ENCODE measurements at regions not wholly inside any gene's neighbourhood (a gene's known extent, or its start where the extent isn't known, plus 50 kb on each side); places are given as distances from the start of the nearest gene placed in this dataset.
"Not testable (repeated sequence)": the region's sequence is repeated elsewhere in the genome, so short reads cannot be mapped to it uniquely, and the experiment has no call there.

GRCh38 chr13:105838231-105838630, 697.2 kb downstream of the EFNB2 start:
- Histone ChIP-seq H3K9ac (no peak overlapping the region), H3K27me3 (ENCODE audit: insufficient read depth, low read depth) (no peaks in the 10 kb centered on the region), H3K4me2 (no peak overlapping the region), H4K20me1 (ENCODE audit: insufficient read depth) (no peaks in the 10 kb centered on the region), H3K36me3 (ENCODE audit: insufficient read depth) (no peaks in the 10 kb centered on the region), H2AFZ (ENCODE audit: low read depth) (no peak overlapping the region), H3K4me1 (ENCODE audit: low read depth, poor library complexity, severe bottlenecking) (no peaks in the 10 kb centered on the region), H3K27ac (no peak overlapping the region), H3K79me2 (ENCODE audit: insufficient read depth, low read depth) (no peaks in the 10 kb centered on the region), H3K4me3 (IDR thresholded peaks at IDR 0.05; ENCODE audit: insufficient read depth, low read depth, low read length) (no peak overlapping the region)
- no peak for TF ChIP-seq CTCF (conservative IDR thresholded peaks at IDR 0.05; ENCODE audit: low read depth, low read length)

DNA sequence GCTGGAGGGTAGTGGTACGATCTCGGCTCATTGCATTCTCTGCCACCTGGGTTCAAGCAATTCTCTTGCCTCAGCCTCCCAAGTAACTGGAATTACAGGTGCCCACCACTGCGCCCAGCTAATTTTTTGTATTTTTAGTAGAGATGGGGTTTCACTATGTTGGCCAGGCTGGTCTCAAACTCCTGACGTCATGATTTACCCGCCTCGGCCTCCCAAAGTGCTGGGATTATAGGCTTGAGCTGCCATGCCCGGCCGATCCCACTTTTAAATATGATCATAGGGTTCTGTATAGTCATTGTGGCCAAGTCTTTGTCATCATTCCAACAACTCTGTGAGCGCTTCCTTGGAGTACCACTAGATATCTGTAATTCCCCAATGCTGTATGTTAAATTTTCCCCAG, 698.2 kb downstream of the EFNB2 start:
- not testable (repeated sequence) for H4K20me1 ChIP-seq (ENCODE audit: insufficient read depth); H3K4me3 ChIP-seq (IDR thresholded peaks at IDR 0.05; ENCODE audit: insufficient read depth, low read depth, low read length); H3K27me3 ChIP-seq (ENCODE audit: insufficient read depth, low read depth); H3K27ac ChIP-seq; H3K36me3 ChIP-seq (ENCODE audit: insufficient read depth); H2AFZ ChIP-seq (ENCODE audit: low read depth); H3K4me2 ChIP-seq; H3K79me2 ChIP-seq (ENCODE audit: insufficient read depth, low read depth); H3K4me1 ChIP-seq (ENCODE audit: low read depth, poor library complexity, severe bottlenecking); H3K9ac ChIP-seq

GRCh38 chr13:105830821-105831220, 704.6 kb downstream of the EFNB2 start:
- Histone ChIP-seq H3K9ac (no peak overlapping the region), H3K36me3 (ENCODE audit: insufficient read depth) (no peaks in the 10 kb centered on the region), H3K27me3 (ENCODE audit: insufficient read depth, low read depth) (no peaks in the 10 kb centered on the region), H3K27ac (no peak overlapping the region), H4K20me1 (ENCODE audit: insufficient read depth) (no peaks in the 10 kb centered on the region), H2AFZ (ENCODE audit: low read depth) (no peak overlapping the region), H3K4me3 (IDR thresholded peaks at IDR 0.05; ENCODE audit: insufficient read depth, low read depth, low read length) (no peak overlapping the region), H3K4me1 (ENCODE audit: low read depth, poor library complexity, severe bottlenecking) (no peaks in the 10 kb centered on the region), H3K4me2 (no peak overlapping the region), H3K79me2 (ENCODE audit: insufficient read depth, low read depth) (no peaks in the 10 kb centered on the region)
- TF ChIP-seq CTCF (conservative IDR thresholded peaks at IDR 0.05; ENCODE audit: low read depth, low read length): no peak

DNA sequence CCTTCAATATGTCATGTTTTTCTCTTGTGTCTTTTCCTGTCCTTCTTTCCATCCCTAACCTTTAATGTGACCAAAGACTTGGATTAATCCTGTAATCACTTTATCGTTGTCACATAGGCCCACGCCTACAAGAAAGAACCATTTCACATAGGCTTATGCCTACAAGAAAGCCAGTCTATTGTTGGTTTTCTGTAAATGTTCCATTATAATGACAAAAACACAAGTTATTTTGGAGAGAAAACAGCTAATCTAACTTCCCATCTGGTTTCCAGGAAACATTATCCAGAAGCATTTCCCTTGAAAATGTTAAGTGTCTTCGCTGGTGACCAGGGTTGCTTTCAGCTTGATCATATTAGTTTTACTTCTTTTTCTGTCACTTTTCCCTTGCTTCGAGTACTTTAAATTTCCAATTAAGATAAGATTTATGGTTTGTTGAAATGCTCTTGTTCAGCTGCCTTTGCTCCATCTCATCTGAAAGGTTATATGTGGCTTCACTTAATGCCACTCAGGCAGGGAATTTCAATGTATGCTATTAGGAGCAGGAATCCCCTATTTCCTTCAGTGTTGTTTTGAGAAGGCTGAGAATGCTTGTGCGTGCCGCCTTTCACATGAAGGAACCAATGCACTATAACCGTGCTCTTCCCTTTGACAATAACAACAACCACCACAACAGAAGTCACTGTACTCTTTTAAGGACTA, 708.2 kb downstream of the EFNB2 start:
- Histone ChIP-seq H3K4me2 (no peak overlapping the region), H4K20me1 (ENCODE audit: insufficient read depth) (no peaks in the 10 kb centered on the region), H3K27ac (no peak overlapping the region), H3K27me3 (ENCODE audit: insufficient read depth, low read depth) (no peaks in the 10 kb centered on the region), H3K9ac (no peak overlapping the region), H3K4me3 (IDR thresholded peaks at IDR 0.05; ENCODE audit: insufficient read depth, low read depth, low read length) (no peak overlapping the region), H3K4me1 (ENCODE audit: low read depth, poor library complexity, severe bottlenecking) (no peaks in the 10 kb centered on the region), H3K79me2 (ENCODE audit: insufficient read depth, low read depth) (no peaks in the 10 kb centered on the region), H2AFZ (ENCODE audit: low read depth) (no peak overlapping the region), H3K36me3 (ENCODE audit: insufficient read depth) (no peaks in the 10 kb centered on the region)
- no peak for TF ChIP-seq CTCF (conservative IDR thresholded peaks at IDR 0.05; ENCODE audit: low read depth, low read length)

DNA sequence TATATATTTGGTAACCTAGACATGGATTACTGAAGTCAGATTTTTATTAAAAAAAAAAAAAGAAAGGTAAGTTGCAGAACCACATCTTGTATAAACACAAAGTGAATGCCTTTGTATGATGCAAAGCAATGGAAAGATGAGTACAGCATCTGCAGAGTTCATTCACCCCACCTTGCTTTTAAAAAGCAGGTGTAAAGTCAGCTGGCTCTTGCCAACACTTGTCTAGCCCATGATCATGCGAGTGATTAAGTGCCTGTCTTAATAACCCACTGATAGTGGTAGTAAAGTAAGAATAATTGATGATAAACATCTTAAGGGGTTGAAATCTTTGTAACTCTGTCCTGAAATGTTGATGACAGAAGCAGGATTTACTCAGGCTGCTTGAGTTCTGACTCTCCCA, 710.4 kb downstream of the EFNB2 start:
- no peak for TF ChIP-seq CTCF (conservative IDR thresholded peaks at IDR 0.05; ENCODE audit: low read depth, low read length)
- Histone ChIP-seq H3K4me3 (IDR thresholded peaks at IDR 0.05; ENCODE audit: insufficient read depth, low read depth, low read length) (no peak overlapping the region), H3K4me2 (no peak overlapping the region), H3K27ac (no peak overlapping the region), H3K9ac (no peak overlapping the region), H3K27me3 (ENCODE audit: insufficient read depth, low read depth) (no peaks in the 10 kb centered on the region), H3K36me3 (ENCODE audit: insufficient read depth) (no peaks in the 10 kb centered on the region), H3K79me2 (ENCODE audit: insufficient read depth, low read depth) (no peaks in the 10 kb centered on the region), H4K20me1 (ENCODE audit: insufficient read depth) (no peaks in the 10 kb centered on the region), H3K4me1 (ENCODE audit: low read depth, poor library complexity, severe bottlenecking) (no peaks in the 10 kb centered on the region), H2AFZ (ENCODE audit: low read depth) (no peak overlapping the region)

Measured in KMS-11 (cell line).